HEK293 (cell line): ENCODE measurements at regions not wholly inside any gene's neighbourhood (a gene's known extent, or its start where the extent isn't known, plus 50 kb on each side); places are given as distances from the start of the nearest gene placed in this dataset.
A peak's percentile ranks its signal among the peaks of the same experiment; 100 is the strongest.

Source experiments
- CTCF ChIA-PET: fragments of 350-600 bp; formaldehyde crosslinking; extraction: SDS; loops from one replicate; lab custom pipeline; 2021; ENCODE audit warnings: antibody characterized with exemption; lab: Yijun Ruan, JAX
- POLR2A ChIA-PET: fragments of 300-600 bp; formaldehyde crosslinking; extraction: SDS; loops from one replicate; lab custom pipeline; 2020; ENCODE audit warnings: antibody characterized with exemption, inconsistent platforms; lab: Yijun Ruan, JAX
- H3K27ac ChIP-seq: fragments of 200-500 bp; sonication (Bioruptor generic); 2 replicates; pipeline ENCODE4 v1.5.1; 2014; ENCODE audit warnings: low read depth, low read length, control low read depth, inconsistent platforms; ENCODE audit errors: extremely low read depth
- H3K36me3 ChIP-seq, 2 experiments: fragments of 200-500 bp in 1 of 2; sonication (Bioruptor generic) in 1 of 2; 1 replicate in 1 of 2; 2 replicates in 1 of 2; pipeline ENCODE4 v1.5.1; 2014 to 2017; ENCODE audit warnings: inconsistent platforms in 2 of 2, low read length in 2 of 2; ENCODE audit not compliant: control insufficient read depth in 2 of 2, insufficient read depth in 1 of 2
- H3K4me1 ChIP-seq: fragments of 200-500 bp; sonication (Bioruptor generic); 2 replicates; pipeline ENCODE4 v1.5.1; 2014; ENCODE audit warnings: mild to moderate bottlenecking, low read length, inconsistent platforms; ENCODE audit not compliant: control insufficient read depth, insufficient read depth
- H3K4me3 ChIP-seq: 2 replicates; pipeline ENCODE4 v1.5.1; 2011; ENCODE audit warnings: low read depth, mild to moderate bottlenecking, control low read depth, low read length, moderate library complexity
- H3K9me3 ChIP-seq: fragments of 200-500 bp; sonication (Bioruptor generic); 2 replicates; pipeline ENCODE4 v1.5.1; 2014; ENCODE audit warnings: low read depth, low read length, inconsistent platforms; ENCODE audit not compliant: control insufficient read depth, insufficient read depth
- BCL11B ChIP-seq: fragments of 450-650 bp; formaldehyde crosslinking; IDR thresholded peaks from 2 replicates; pipeline ENCODE4 v1.5.1; 2016; ENCODE audit warnings: low read depth, missing biosample characterization, missing genetic modification characterization
- FEZF1 ChIP-seq: fragments of 450-650 bp; formaldehyde crosslinking; IDR thresholded peaks from 2 replicates; pipeline ENCODE4 v1.5.1; 2016; ENCODE audit warnings: missing biosample characterization, missing genetic modification characterization
- PRDM4 ChIP-seq: fragments of 450-650 bp; formaldehyde crosslinking; IDR thresholded peaks from 2 replicates; pipeline ENCODE4 v1.5.1; 2017; ENCODE audit warnings: missing biosample characterization, missing genetic modification characterization
- ZNF112 ChIP-seq: fragments of 450-650 bp; formaldehyde crosslinking; IDR thresholded peaks from 2 replicates; pipeline ENCODE4 v1.5.0; 2017; ENCODE audit warnings: missing biosample characterization, missing genetic modification characterization
- ZNF211 ChIP-seq: fragments of 450-650 bp; formaldehyde crosslinking; IDR thresholded peaks from 2 replicates; pipeline ENCODE4 v1.5.1; 2016; ENCODE audit warnings: low read depth, missing biosample characterization, missing genetic modification characterization
- ZNF221 ChIP-seq: fragments of 450-650 bp; formaldehyde crosslinking; IDR thresholded peaks from 2 replicates; pipeline ENCODE4 v1.5.1; 2017; ENCODE audit warnings: missing biosample characterization, missing genetic modification characterization, borderline replicate concordance
- ZNF335 ChIP-seq: fragments of 450-650 bp; formaldehyde crosslinking; conservative IDR thresholded peaks from 2 replicates; pipeline ENCODE4 v1.5.1; 2016; ENCODE audit warnings: missing biosample characterization, missing genetic modification characterization
- ZNF48 ChIP-seq: fragments of 450-650 bp; formaldehyde crosslinking; IDR thresholded peaks from 2 replicates; pipeline ENCODE4 v1.5.1; 2016; ENCODE audit warnings: missing biosample characterization, missing genetic modification characterization
- ZNF518A ChIP-seq: fragments of 450-650 bp; formaldehyde crosslinking; conservative IDR thresholded peaks from 2 replicates; pipeline ENCODE4 v1.5.1; 2016; ENCODE audit warnings: low read depth, missing biosample characterization, missing genetic modification characterization
- ZNF610 ChIP-seq: fragments of 450-650 bp; formaldehyde crosslinking; IDR thresholded peaks from 2 replicates; pipeline ENCODE4 v1.5.1; 2016; ENCODE audit warnings: missing biosample characterization, missing genetic modification characterization, borderline replicate concordance
- ZNF791 ChIP-seq: fragments of 450-650 bp; formaldehyde crosslinking; IDR thresholded peaks from 2 replicates; pipeline ENCODE4 v1.5.1; 2016; ENCODE audit warnings: missing biosample characterization, missing genetic modification characterization
- TF ChIP-seq, protein P1 (sequence below): fragments of 450-650 bp; IDR thresholded peaks from 2 replicates; pipeline ENCODE4 v1.5.1; 2018; ENCODE audit warnings: missing biosample characterization, mild to moderate bottlenecking, missing genetic modification characterization
- TF ChIP-seq, protein P2 (sequence below): fragments of 450-650 bp; formaldehyde crosslinking; IDR thresholded peaks from 2 replicates; pipeline ENCODE4 v1.5.1; 2017; ENCODE audit warnings: missing biosample characterization, mild to moderate bottlenecking, missing genetic modification characterization, moderate library complexity
- TF ChIP-seq, protein P3 (sequence below): fragments of 450-650 bp; formaldehyde crosslinking; IDR thresholded peaks from 2 replicates; pipeline ENCODE4 v1.5.1; 2016; ENCODE audit warnings: missing biosample characterization, missing genetic modification characterization

DNA sequence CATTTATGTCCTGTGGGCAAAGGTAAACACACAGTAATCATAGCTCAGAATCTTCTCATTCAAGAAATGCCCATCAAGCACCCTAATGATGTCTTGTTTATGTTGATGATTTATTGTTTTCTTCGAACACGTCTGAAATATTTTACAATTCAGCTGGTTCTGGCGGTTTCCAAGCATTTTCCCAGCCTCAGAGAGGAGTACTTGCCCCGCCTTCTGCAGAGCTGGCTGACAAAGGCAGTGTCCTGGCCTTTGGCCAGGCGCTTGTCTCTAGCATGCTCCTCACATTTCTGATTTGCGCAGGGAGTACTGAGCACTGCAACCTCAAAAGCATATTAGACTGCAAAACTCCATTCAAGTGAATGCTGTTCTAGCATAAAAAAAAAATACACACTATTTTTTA lies 314.2 kb upstream of the GNAI1 start (continued):
- TF ChIP-seq PRDM4 (tag by site-specific recombination) (no peak), FEZF1 (tag by site-specific recombination) (peak; percentile 60), ZNF48 (tag by site-specific recombination) (no peak), ZNF211 (no peak), ZNF518A (tag by site-specific recombination) (no peak), ZNF791 (tag by site-specific recombination) (no peak)
- TF ChIP-seq, protein P1, sequence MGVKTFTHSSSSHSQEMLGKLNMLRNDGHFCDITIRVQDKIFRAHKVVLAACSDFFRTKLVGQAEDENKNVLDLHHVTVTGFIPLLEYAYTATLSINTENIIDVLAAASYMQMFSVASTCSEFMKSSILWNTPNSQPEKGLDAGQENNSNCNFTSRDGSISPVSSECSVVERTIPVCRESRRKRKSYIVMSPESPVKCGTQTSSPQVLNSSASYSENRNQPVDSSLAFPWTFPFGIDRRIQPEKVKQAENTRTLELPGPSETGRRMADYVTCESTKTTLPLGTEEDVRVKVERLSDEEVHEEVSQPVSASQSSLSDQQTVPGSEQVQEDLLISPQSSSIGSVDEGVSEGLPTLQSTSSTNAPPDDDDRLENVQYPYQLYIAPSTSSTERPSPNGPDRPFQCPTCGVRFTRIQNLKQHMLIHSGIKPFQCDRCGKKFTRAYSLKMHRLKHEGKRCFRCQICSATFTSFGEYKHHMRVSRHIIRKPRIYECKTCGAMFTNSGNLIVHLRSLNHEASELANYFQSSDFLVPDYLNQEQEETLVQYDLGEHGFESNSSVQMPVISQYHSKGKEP (tag by site-specific recombination): 0 out of 2 replicates have a peak, but pooled peaks have one; percentile 6
- TF ChIP-seq, all 188 proteins: peak for 4

- CTCF ChIA-PET: no interaction called here
Observed at GRCh38 chr7:79810916-79811315, 323.7 kb upstream of the GNAI1 start.

More at GRCh38 chr7:79810916-79811315, 323.7 kb upstream of the GNAI1 start:
- H3K36me3 ChIP-seq: no peaks in the 10 kb centered on the region
- TF ChIP-seq ZNF335 (no peak), ZNF610 (tag by site-specific recombination) (no peak), ZNF112 (tag by site-specific recombination) (no peak), ZNF211 (no peak), ZNF221 (tag by site-specific recombination) (no peak), BCL11B (no peak)
- TF ChIP-seq, protein P2, sequence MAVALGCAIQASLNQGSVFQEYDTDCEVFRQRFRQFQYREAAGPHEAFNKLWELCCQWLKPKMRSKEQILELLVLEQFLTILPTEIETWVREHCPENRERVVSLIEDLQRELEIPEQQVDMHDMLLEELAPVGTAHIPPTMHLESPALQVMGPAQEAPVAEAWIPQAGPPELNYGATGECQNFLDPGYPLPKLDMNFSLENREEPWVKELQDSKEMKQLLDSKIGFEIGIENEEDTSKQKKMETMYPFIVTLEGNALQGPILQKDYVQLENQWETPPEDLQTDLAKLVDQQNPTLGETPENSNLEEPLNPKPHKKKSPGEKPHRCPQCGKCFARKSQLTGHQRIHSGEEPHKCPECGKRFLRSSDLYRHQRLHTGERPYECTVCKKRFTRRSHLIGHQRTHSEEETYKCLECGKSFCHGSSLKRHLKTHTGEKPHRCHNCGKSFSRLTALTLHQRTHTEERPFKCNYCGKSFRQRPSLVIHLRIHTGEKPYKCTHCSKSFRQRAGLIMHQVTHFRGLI (tag by site-specific recombination): no peak
- TF ChIP-seq, protein P3, sequence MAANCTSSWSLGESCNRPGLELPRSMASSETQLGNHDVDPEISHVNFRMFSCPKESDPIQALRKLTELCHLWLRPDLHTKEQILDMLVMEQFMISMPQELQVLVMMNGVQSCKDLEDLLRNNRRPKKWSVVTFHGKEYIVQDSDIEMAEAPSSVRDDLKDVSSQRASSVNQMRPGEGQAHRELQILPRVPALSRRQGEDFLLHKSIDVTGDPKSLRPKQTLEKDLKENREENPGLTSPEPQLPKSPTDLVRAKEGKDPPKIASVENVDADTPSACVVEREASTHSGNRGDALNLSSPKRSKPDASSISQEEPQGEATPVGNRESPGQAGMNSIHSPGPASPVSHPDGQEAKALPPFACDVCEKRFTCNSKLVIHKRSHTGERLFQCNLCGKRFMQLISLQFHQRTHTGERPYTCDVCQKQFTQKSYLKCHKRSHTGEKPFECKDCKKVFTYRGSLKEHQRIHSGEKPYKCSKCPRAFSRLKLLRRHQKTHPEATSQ (tag by site-specific recombination): no peak
- H3K4me3 ChIP-seq: no peak overlapping the region
- POLR2A ChIA-PET: no interaction called here
- H3K4me1 ChIP-seq: no peaks in the 10 kb centered on the region
- no peak overlapping the region for H3K27ac ChIP-seq
- H3K9me3 ChIP-seq: no peaks in the 10 kb centered on the region
